GM08714 (cell line): ENCODE measurements at regions not wholly inside any gene's neighbourhood (a gene's known extent, or its start where the extent isn't known, plus 50 kb on each side); places are given as distances from the start of the nearest gene placed in this dataset.

ENCODE experiments used
- H3K4me3 ChIP-seq: fragments of 200-500 bp; sonication (Bioruptor generic); 2 replicates; pipeline ENCODE4 v1.5.1; 2014; ENCODE audit warnings: mild to moderate bottlenecking, low read length, inconsistent platforms
- ZNF274 ChIP-seq: IDR thresholded peaks from 2 replicates; pipeline ENCODE4 v1.6.1; 2012; ENCODE audit warnings: mild to moderate bottlenecking, low read depth, low read length

DNA sequence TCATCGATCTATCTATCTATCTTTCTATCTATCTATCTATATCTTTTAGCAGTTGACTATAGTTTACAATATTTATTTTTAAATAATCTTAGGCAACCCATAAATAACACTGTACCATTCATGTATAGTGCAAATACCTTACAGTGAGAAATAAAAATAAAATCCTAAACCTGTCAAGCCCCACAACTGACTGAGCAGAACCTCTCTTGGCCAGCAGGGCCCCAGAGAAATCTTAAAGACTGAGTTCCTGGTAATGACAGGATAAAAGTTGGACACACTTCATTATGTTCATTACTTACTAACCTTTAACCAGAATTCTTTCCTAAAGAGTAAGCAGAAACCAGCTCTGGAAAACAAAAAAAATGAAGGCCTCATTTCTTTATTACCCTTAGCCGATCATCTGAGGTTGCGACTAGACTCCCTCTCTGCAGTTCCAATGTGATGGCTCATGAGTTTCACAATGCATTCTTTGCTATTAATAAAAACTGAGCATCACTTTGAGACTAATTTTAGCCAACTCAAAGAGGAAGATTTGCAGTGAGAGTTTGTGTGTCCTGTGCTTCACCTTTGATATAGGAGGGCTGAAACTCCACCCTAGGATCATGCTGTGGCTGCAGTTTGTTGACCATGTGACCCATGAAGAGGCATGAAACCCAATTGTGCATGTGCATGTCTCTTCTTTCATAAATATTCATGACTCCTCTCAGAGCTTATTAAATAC is 1072.0 kb downstream of the NSUN3 start:
- TF ChIP-seq ZNF274, result no peak
- H3K4me3 ChIP-seq, result no peak overlapping the region

DNA sequence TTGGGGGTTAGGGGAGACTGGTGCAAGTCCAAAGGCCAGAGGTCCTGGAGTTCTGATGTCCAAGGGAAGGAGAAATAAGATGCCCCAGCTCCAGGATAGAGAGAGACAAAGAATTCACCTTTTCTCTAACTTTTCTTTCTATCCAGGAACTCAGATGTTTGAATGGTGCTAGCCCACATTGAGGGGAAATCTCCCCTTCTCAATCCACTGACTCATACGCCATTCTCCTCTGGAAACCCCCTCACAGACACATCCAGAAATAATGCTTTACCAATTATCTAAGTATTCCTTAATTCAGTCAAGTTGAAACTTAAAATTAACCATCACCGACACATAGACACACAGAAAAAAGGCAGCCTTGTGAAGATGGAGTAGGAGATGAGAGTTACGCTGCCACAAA is 1085.2 kb downstream of the NSUN3 start:
- H3K4me3 ChIP-seq, result no peak overlapping the region
- TF ChIP-seq ZNF274, result no peak

DNA sequence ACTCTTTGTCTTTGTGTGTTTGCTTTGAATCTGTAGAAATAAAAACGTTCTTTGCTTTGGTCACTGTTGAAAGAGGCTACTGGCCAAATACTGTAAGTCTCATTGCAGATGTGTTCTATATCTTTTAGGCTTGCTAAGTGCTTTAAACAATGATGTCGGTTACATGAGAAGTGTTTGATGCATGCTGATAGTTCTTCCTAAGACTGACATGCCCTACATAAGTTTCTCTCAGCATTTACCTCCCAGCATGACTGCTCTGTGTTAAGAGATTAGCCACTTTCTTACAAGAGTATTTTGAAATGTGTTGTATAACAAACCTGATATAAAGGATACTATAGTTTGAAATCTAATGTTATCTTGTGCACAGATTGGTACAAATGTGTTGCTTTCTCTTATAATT is 1088.7 kb downstream of the NSUN3 start:
- H3K4me3 ChIP-seq, result no peak overlapping the region
- no peak for TF ChIP-seq ZNF274

DNA sequence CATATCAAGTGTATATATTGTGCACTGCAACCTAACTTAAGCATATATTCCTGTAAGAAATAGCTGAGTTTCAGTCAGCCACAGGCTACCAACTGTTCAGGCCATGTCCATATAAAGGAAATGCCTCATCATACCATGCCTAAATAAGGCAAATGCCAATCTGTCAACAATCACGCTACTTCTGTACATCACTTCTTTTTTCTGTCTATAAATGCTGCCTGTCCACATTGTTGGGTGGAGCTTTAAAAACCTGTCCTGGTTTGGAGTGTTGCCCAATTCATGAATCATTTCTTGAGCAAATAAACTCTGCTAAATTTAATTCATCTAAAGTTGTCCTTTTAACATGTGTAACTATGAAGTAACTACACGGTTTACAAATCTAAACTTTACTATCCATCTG is 1091.9 kb downstream of the NSUN3 start:
- TF ChIP-seq ZNF274, result no peak
- H3K4me3 ChIP-seq, result no peak overlapping the region

DNA sequence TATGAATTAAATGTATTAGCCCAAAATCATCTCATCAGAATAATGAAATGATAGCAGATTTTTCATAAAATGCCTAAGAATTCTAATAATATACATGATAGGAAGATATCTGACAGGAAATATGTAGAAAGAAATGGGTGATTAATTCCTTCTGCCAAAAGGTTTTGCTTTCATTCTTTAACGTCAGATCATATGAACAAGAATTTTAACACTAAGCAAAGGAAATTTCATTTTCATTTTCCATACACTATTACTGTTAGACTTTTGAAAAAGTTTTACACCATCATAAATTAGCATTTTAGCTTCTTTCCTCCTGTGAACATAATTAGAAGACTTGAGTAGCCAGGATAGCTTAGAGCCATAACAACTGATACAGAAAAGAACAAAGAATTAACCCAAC is 1099.9 kb downstream of the NSUN3 start:
- no peak overlapping the region for H3K4me3 ChIP-seq
- no peak for TF ChIP-seq ZNF274

DNA sequence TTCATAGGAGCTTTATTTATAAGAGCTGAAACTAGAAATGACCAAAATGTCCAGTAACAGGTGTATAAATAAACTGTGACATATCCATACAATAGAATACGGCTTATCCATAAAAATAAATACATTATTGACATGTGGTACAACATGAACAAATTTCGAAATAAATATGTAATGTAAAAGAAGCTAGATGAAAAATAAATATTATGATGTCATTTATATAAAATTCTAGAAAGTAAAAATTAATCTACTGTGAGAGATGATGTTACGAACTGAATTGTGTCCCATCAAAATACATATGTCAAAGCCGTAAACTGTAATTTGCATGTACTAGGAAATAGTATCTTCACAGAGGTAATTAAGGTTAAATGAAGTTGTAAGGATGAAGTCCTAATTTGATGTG is 1104.9 kb downstream of the NSUN3 start:
- no peak overlapping the region for H3K4me3 ChIP-seq
- no peak for TF ChIP-seq ZNF274

DNA sequence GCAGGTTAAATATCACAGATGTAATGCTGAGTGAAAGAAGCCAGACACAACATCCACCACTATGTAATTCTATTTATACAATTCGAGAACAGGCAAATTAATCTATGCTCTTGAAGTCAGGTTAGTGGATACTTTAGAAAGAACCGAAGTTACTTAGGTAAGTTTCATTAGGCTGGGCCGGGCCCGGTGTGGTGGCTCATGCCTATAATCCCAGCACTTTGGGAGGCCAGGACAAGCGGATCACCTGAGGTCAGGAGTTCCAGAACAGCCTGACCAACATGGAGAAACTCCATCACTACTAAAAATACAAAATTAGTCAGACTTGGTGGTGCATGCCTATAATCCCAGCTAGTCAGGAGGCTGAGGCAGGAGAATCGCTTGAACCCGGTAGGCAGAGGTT is 1105.7 kb downstream of the NSUN3 start:
- TF ChIP-seq ZNF274, result no peak
- H3K4me3 ChIP-seq, result no peak overlapping the region

DNA sequence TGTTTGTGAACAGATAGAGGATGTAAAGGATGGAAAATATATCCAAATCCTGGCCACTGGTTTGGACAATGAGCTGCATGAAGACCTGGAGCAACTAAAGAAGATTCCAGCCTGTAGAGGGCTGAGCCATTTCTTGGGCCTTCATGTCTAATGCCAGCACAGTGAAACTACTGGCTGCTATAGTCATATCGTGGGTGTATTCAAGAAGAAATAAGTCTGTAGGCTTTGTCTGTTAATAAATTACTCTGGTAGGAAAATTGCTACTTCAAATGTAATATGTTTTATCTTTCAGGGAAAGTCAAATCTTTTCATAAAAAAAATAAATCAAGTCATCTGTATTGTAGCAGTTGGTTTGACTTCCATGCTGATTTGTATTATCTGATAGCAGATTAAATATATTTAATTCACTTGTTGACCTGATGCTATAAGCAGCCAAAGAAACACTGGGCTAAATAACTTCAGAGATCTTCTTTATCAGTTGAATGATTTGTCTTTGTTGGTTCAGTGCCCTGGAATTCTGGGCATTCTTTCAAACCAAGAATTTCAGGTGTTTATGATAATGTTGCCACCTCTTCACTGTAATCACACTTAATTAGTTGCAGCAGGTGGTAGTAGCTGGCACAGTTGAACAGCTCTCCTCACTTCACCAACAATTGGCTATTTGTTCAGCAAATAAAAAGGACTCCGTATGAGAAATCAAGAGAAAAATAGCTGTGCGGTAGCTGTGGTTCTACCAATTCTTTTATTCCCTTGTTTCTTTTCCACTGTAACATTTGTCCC is 1109.5 kb downstream of the NSUN3 start:
- H3K4me3 ChIP-seq, result no peak overlapping the region
- no peak for TF ChIP-seq ZNF274

DNA sequence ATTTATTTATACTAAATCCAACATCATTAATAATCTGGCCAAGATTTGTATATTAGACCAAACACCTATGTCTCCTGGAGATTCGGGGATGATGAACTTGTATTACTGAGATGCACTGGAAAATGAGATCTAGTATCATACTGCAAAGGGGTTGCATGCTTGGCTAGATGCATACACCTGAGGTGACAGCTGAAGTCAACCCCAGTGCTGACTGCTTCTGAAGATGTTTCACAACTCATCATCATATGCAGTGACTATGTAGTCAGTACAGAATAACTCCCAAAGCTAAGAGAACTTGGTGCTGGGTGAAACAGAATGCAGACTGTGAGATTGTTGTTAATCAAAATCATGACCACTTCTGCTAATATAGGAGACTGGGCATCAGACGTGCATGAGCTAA is 1114.2 kb downstream of the NSUN3 start:
- no peak for TF ChIP-seq ZNF274
- no peak overlapping the region for H3K4me3 ChIP-seq

DNA sequence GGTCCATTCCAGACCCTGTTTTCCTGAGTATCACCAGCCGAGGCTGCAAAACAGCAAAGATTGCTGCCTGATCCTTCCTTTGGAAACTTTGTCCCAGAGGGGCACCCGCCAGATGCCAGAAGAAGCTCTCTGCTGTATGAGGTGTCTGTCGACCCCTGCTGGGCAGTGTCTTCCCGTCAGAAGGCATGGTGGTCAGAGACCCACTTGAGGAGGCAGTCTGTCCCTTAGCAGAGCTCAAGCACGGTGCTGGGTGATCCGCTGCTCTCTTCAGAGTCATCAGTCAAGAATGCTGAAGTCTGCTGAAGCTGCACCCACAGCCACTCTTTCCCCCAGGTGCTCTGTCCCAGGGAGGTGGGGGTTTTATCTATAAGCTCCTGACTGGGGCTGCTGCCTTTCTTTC is 1121.2 kb downstream of the NSUN3 start:
- no peak overlapping the region for H3K4me3 ChIP-seq
- no peak for TF ChIP-seq ZNF274

DNA sequence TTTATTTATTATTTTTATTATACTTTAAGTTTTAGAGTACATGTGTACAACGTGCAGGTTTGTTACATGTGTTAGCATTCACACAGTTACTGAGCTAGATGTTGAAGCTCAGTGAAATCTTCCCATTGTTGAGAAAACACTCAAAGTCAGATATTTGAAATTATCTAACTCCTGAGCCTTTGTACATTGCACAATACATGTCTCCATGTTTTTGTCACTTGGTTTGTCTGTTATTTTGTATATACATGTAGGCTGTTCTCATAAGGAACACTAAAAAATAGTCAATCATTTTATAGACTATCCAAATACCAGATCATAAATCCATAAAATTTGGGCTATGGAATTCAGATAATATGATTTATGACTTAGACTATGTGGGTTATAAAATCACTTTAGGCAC is 1126.5 kb downstream of the NSUN3 start:
- TF ChIP-seq ZNF274, result no peak
- H3K4me3 ChIP-seq, result no peak overlapping the region

DNA sequence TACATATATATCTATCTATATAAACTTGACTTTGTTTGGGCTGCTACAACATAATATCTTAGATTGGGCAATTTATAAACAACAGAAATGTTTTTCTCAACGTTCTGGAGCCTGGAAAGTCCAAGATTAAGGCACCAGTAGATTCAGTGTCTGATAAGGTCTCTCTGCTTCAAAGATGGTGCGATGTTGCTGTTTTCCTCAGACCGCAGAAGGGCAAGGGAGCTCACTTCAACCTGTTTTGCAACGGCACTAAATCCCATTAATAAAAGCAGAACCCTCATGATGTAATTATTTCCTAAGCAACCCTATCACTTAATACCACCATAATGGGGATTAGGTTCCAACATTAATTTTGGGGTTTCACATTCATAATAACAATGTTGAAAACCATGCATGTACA is 1134.8 kb downstream of the NSUN3 start:
- no peak for TF ChIP-seq ZNF274
- H3K4me3 ChIP-seq, result no peak overlapping the region

DNA sequence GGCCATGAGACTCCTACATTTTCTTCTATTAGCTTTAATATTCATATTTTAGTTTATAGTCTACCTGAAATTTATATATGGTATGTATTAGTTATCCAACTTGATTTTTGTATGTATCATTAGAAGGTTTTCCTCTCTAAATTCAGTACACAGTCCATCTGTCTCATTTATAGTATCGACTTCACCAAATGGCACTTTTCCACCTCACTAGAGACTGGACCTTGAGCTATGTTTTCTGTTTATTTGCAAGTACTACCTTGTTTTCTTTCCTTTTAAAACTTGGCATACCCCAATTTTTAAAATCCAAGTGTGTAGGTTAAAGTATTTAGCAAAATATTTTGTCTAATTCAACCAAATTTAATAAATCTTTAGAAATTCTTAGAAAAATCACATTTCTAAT is 1137.5 kb downstream of the NSUN3 start:
- no peak for TF ChIP-seq ZNF274
- H3K4me3 ChIP-seq, result no peak overlapping the region

DNA sequence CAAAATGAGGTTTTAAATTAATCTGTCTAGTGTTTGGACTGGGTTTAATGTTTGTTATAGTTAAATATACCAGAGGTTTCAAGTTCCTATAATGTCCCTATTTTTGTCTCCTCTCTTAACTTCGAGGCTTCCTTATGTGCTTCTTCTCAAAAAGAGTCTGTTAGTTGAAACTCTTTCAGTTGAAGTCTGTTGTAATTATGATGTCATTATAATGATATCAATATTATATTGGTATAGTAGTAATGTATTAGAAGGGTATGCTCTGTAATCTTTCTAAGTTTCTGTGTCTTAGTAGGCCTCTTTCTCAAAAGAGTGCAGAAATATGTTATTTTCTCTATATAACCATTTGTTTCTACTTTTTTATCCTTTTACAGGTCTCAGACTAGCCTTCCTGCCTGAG is 1148.0 kb downstream of the NSUN3 start:
- TF ChIP-seq ZNF274, result no peak
- no peak overlapping the region for H3K4me3 ChIP-seq

DNA sequence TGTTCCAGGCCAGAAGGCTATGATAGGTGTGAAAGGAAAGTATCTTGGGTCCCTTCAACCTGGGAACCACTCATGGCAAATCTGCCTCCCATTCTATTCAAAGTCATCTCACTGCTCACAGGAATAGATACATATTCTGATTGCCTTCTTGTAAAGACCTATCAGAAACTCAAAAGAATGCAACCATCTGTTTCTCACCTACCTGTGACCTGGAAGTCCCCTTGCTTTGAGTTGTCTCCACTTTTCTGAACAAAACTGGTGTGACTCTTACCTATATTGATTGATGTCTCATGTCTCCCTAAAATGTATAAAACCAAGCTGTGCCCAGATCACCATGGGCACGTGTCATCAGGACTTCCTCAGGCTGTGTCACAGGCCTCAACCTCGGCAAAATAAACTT is 1149.3 kb downstream of the NSUN3 start:
- TF ChIP-seq ZNF274, result no peak
- no peak overlapping the region for H3K4me3 ChIP-seq
